GM12864 (cell line): ENCODE measurements at regions not wholly inside any gene's neighbourhood (a gene's known extent, or its start where the extent isn't known, plus 50 kb on each side); places are given as distances from the start of the nearest gene placed in this dataset.

Experiments
- DNase-seq: peaks from one replicate; pipeline ENCODE4 v3.0.0-alpha.2; 2011; ENCODE audit warnings: low read depth
- H3K4me3 ChIP-seq: 2 replicates; pipeline ENCODE4 v1.5.1; 2011; ENCODE audit warnings: mild to moderate bottlenecking, low read depth, low read length, control low read depth
- CTCF ChIP-seq: IDR thresholded peaks from 2 replicates; pipeline ENCODE4 v1.5.1; 2011; ENCODE audit warnings: low read depth, mild to moderate bottlenecking, moderate library complexity, low read length, control low read depth, inconsistent platforms; ENCODE audit errors: missing control alignments

GRCh38 chr18:22355598-22355997, 62.1 kb downstream of the CTAGE1 start:
- no peak for TF ChIP-seq CTCF
- DNase-seq: no peak

GRCh38 chr18:22355069-22355468, 62.6 kb downstream of the CTAGE1 start:
- TF ChIP-seq CTCF: no peak
- H3K4me3 ChIP-seq: no peak overlapping the region
- DNase-seq: no peak

More at GRCh38 chr18:22355598-22355997, 62.1 kb downstream of the CTAGE1 start:
- no peak overlapping the region for H3K4me3 ChIP-seq

- DNase-seq: no peak
These were observed 67.7 kb downstream of the CTAGE1 start for GRCh38 chr18:22349966-22350365.

GRCh38 chr18:22349317-22349898, 68.3 kb downstream of the CTAGE1 start:
- no peak for TF ChIP-seq CTCF
- no peak for DNase-seq
- no peak overlapping the region for H3K4me3 ChIP-seq

More at GRCh38 chr18:22349966-22350365, 67.7 kb downstream of the CTAGE1 start:
- no peak overlapping the region for H3K4me3 ChIP-seq
- no peak for TF ChIP-seq CTCF

- H3K4me3 ChIP-seq: no peak overlapping the region
- no peak for DNase-seq
- no peak for TF ChIP-seq CTCF
These were observed 69.0 kb downstream of the CTAGE1 start for GRCh38 chr18:22348521-22349316.

- DNase-seq: no peak
- H3K4me3 ChIP-seq: no peak overlapping the region
- TF ChIP-seq CTCF: no peak
These were observed 69.9 kb downstream of the CTAGE1 start for GRCh38 chr18:22347606-22348511.
